COLO668 (cell line): ENCODE measurements at regions not wholly inside any gene's neighbourhood (a gene's known extent, or its start where the extent isn't known, plus 50 kb on each side); places are given as distances from the start of the nearest gene placed in this dataset.

Experiments
- DNase-seq: peaks from one replicate; lab custom pipeline; 2025; ENCODE audit not compliant: unreplicated experiment; lab: John Stamatoyannopoulos, UW

DNA sequence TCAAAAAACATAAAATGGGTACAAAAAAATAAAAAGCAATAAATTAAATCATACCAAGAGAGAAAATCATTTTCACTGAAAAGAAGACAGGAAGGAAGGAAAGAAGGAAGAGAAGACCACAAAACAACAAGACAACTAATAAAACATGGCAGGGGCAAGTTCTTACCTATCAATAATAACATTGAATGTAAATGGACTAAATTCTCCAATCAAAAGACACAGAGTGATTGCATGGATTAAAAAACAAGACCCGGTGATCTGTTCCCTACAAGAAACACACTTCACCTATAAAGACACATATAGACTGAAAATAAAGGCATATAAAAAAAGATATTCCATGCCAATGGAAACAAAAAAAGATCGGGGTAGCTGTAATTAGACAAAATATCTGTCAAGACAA, 82.6 kb upstream of the CERS6 start:
- no peak for DNase-seq

DNA sequence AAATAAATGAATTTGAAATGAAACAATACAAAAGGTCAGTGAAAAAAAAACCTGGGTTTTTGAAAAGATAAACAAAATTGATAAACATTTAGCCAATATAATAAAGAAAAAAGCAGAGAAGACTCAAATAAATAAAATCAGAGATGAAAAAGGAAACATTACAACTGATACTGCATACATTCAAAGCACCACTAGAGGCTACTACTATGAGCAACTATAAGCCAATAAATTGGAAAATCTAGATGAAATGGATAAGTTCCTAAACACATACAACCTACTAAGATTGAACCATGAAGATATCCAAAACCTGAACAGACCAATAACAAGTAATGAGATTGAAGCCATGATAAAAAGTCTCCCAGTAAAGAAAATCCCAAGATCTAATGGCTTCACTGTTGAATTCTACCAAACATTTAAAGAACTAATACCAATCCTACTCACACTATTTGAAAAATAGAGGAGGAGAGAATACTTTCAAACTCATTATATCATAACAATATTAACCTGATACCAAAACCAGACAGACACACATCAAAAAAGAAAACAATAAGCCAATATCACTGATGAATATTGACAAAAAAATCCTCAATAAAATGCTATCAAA, 80.8 kb upstream of the CERS6 start:
- DNase-seq = no peak

DNA sequence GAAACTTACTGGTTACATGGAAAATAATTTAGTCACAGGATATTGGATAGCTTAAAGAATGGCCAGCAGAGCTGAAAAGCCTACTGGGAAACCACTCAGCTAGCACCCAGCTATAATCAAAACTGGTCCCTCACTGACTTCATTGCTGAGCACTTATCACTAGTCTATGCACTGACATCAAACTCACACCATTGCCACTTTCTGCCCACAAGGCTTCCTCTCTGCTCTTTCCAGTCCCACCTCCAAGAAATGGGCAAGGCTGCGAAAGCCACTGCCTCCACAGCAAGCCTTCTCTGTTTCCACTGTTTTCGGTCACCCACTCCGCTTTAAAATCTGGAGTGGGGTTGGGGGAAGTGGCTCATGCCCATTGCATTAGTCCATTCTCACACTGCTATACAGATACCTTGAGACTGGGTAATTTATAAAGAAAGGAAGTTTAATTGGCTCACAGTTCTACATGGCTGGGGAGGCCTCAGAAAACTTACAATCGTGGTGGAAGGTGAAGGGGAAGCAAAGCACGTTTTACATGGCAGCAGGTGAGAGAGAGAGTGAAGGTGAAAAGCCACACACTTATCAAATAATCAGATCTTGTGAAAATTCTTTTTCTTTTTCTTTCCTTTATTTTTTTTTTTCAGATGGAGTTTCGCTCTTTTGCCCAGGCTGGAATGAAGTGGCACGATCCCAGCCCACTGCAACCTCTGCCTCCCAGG, 77.0 kb upstream of the CERS6 start:
- DNase-seq = no peak

DNA sequence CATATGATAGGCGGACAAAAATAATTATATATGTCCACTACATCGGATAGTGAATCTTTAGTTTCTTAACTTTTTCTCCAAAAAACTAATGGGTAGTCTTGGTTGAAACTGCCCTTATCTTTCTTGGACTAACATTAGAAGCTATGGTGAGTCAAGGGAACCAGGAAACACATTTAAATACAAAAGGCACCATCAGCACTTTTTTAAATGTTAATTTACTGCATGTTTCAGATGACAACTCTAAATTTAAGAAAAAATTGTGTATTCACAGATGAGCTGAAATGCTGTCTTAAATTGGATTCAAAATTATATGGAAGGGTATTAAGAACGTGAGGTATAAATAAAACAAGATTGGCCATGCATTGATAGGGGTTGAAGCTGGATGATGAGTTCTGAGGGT, 75.6 kb upstream of the CERS6 start:
- DNase-seq = no peak

DNA sequence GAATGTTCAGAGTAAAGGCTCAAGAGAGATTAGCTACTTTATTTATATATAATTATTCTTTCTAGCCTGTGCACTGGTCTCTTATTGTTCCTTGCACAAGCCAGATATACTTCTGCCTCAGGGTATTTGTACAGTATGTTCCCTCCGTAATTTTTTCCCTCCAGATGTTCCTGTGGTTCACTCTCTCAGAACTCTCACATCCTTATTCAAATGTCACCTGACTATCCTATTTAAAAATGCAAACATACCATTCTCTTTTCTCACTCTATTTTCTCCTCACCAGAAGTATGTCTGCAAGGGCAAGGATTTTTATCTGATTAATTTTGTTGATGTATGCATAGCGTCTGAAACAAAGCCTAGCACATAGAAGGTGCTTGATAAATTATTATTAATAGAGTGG, 64.0 kb upstream of the CERS6 start:
- DNase-seq = no peak

DNA sequence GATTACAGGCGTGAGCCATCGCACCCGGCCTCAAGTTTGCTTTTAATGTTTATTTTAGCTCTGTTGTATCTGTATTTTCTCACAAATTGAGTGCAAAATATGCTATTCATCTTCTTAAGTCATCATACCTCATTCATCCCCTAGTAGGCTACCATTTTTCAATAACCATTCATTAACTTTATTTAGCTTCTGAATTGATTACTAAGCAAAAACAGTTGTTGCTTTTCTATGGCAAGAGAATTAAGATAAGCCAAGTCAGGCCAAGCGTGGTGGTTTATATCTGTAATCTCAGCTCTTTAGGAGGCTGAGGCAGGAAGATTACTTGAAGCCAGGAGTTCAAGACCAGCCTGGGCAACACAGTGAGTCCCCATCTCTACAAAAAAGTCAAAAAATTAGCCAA, 63.3 kb upstream of the CERS6 start:
- DNase-seq = no peak

DNA sequence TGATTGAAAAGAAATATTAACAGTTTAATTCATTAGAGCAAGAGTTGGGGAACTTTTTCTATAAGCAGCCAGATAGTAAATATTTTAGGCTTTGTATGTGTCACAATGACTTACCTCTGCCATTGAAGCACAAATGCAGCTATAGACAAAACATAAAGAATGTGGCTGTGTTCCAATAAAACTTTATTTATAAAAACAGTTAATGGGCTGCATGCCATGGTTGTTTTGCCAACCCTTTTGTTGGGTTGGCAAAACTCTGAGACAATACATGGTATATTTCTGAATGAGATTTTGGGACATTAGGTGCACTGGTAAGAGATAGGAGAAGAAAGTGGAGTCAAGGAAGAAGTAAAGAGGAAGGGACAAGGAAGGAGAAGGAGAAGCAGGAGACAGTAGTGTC, 61.8 kb upstream of the CERS6 start:
- DNase-seq = no peak

DNA sequence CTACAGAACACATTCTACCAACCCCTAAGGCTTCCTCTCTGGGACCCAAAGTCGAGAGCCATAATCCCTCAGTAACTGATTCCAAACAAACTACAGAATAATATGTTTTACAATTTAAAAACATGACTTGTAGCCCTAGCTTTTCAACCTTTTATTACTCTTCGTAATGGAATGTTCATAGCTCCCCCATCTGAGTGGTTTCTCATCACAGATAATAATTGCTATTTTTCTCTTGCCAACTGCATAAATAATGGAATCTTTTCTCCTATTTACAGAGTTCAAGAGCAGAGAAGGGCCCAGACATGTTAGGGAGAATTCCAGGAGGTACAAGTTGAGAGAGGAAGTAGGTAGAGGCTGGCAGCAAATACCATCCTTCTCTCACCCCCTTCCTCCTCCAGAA, 59.9 kb upstream of the CERS6 start:
- DNase-seq = no peak

DNA sequence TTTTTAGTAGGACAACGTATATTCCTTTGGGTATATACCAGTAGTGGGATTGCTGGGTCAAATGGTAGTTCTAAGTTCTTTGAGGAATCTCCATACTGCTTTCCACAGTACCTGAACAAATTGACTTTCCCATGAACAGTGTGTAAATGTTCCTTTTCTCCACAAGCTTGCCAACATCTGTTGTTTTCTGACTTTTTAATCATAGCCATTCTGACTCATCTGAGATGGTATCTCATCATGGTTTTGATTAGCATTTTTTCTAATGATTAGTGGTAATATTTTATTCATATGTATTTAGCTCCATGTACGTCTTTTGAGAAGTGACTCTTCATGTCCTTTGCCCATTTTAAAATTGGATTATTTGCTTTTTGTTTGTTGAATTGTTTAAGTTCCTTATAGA, 58.4 kb upstream of the CERS6 start:
- DNase-seq = no peak

DNA sequence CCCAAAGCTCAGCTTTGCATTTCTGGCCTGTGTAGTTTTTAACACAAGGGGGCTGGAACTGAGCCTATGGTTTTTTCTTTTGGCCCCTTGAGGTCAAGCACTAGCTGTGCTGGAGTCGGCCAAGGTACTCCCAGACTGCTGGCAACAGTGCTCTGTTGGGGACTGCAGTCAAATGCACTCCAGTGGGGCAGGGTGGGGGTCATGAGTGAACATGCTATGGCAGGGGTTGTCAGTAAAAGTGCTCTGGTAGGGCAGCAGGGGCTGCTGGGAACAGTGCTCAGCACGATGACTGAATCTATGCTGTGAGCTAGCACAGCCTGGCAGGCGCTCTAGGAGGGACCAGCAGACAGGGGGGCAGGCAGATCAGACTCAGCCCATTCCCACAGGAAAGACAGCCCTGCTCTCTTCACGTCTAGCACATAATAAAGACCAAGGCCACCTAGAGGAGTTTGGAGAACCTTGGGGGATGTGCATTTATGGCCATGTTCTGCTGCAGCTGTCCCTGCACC, 55.0 kb upstream of the CERS6 start:
- no peak for DNase-seq

DNA sequence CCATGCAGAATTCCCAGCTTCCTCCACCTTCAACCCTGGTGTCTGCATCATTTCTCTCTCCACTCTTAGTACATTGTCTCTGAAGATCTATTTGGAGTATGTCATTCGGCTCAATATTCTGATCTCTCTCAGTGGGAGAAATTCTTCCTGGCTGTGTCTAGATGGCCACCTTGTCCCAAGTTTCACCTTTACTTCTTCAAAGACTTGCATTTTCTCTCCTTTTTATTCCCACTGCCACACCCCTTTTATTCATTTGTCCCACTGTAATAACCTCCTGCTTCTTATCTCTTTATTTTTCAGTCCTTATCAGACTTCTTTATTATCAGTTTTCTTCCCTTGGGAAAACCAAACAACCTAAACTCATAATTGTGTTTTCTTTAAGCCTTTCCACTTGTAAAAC, 54.3 kb upstream of the CERS6 start:
- DNase-seq = no peak

DNA sequence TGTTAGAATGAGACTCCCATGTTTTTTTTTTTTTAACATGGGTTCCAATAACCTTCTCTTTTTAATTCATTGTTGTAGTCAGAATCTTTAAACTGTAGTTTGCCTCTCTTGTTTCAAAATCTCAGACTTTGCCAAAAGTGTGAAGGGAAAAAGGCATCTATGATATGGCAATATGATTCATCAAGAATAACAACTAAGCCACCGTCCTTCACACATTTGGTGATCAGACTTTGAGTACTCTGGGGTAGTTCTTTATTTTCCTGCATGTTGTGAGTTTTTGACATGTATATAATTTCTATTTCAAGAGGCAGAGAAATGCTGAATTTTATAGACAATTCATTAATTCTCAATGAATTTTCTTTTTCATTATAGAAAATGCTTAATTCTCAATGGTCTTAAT, 53.5 kb upstream of the CERS6 start:
- no peak for DNase-seq

DNA sequence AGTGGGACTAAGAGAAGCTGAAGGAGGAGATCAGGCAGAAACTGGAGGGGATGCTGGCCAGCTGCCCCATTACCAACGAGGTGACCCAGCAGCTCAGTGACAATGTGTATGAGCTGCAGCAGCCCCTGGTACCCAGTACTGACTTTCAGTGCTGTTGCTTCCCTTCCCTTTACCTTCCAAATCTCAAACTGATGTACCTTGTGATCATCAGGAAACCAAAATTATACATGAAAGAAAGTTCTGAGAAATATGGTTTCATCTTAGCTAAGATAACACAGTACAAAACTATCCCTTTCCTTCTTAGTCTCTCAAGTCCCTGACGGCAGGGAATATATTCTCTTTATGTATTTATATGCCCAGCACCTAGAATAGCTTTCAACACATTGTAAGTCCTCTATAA, 52.3 kb upstream of the CERS6 start:
- DNase-seq = no peak

DNA sequence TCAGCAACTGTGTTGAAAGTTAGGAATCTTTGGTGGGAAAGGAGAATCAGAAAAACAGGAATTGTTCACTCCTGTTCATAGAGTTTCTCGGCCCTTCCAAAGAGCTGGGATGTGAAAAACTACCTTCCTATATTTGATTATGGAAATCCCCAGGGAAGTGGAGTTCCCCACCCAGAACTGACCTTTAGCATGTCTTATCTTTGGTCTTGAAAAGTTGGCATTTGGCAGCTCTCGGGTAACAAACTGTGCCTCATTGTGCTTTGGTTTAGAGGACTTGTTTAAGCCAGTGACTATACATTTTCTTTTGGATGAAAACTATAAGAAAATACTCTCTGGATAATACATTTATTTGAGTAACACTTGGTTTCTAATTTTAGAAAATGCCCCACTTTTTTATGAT, 51.3 kb upstream of the CERS6 start:
- no peak for DNase-seq
